Ovary (tissue), 7 donors: ENCODE measurements at regions not wholly inside any gene's neighbourhood (a gene's known extent, or its start where the extent isn't known, plus 50 kb on each side); places are given as distances from the start of the nearest gene placed in this dataset.

Experiments
- DNase-seq, 5 donors: peaks; one replicate each; pipeline ENCODE4 v3.0.0-alpha.2; 2019 to 2020
- H3K27ac ChIP-seq, 2 donors: fragments of 200-600 bp; one replicate each; pipeline versions ENCODE4 v1.5.1 to v1.8.0; 2019 to 2022
- H3K27me3 ChIP-seq: fragments of 200-600 bp; one replicate; pipeline ENCODE4 v1.8.0; 2022
- H3K36me3 ChIP-seq: fragments of 200-600 bp; sonication (generic); one replicate; pipeline ENCODE4 v1.5.1; 2019
- H3K4me1 ChIP-seq: one replicate; pipeline ENCODE4 v1.8.1; 2013; ENCODE audit warnings: mild to moderate bottlenecking, moderate library complexity; ENCODE audit not compliant: insufficient read depth
- H3K4me3 ChIP-seq: fragments of 200-600 bp; sonication (generic); one replicate; pipeline ENCODE4 v1.5.1; 2017
- H3K9me3 ChIP-seq, 2 donors: fragments of 200-600 bp in 1 of 2; sonication (generic) in 1 of 2; one replicate each; pipeline versions ENCODE4 v1.5.1 to v1.8.1; 2013 to 2019; ENCODE audit warnings: mild to moderate bottlenecking in 1 of 2, moderate library complexity in 1 of 2
- EP300 ChIP-seq: sonication (generic); formaldehyde crosslinking; IDR thresholded peaks from one replicate; pipeline ENCODE4 v1.6.1; 2017; ENCODE audit warnings: antibody characterized with exemption
- POLR2A ChIP-seq: fragments of 450-650 bp; IDR thresholded peaks from one replicate; pipeline ENCODE4 v1.6.1; 2017; ENCODE audit warnings: antibody characterized with exemption, mild to moderate bottlenecking, moderate library complexity
- WGBS, 3 donors: extraction: QIAGEN DNeasy Blood & Tissue Kit in 1 of 3; methylation state at CpG; one replicate each; pipeline versions ENCODE4 v1.1.5 to v1.1.7; 2013 to 2017; 5-methylcytosine and 5-hydroxymethylcytosine counted together
- intact Hi-C, 4 donors: fragments of 100-400 bp; cut with DNase I; formaldehyde crosslinking; loops; one replicate each; pipeline versions ENCODE4 v1.11.0 to v1.15.1; 2022 to 2023
- TF ChIP-seq, protein P1 (sequence below), 3 donors: fragments of 450-650 bp in 2 of 3; fragments of 200-600 bp in 1 of 3; IDR thresholded peaks; one replicate each; pipeline versions ENCODE4 v1.5.1 to v1.8.0; 2016 to 2022; ENCODE audit warnings: antibody characterized with exemption in 3 of 3, mild to moderate bottlenecking in 1 of 3
- donor health status: DM: no; HTN: no; CAD: no; lungs with moderate emphysema.
- donor health status: DM: no; HTN: no; CAD: no.
- donor health status: Bipolar disorder and iron deficiency.
- donor health status: DM: no; HTN: no; CAD: no.
- donor health status: DM: yes; HTN: yes; CAD: no.

DNA sequence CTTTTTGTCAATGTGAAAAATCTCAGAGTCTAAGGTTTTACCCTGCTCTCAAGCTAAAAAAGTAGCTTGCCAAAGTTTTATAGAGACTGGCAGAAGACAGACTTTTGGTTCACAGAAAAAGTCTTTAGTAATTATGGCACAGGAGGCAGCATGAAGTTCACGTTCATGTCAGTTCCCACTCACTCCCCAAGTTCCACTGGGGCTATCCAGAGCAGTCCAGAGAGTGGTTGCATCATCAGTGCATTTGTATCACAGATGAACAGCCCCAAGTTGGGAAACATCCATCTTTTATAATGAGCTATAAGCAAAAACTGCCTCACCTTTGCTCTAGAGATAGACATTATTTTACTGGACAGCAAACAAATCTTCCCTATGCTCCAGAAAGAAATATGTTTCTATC is 454.1 kb upstream of the AGTR1 start:
- Histone ChIP-seq H3K9me3 (no peaks in the 10 kb centered on the region), H3K27me3 (no peaks in the 10 kb centered on the region), H3K27ac (no peak overlapping the region), H3K4me1 (no peaks in the 10 kb centered on the region), H3K4me3 (no peak overlapping the region), H3K36me3 (no peaks in the 10 kb centered on the region)
- no peak for TF ChIP-seq POLR2A
- TF ChIP-seq, protein P1, sequence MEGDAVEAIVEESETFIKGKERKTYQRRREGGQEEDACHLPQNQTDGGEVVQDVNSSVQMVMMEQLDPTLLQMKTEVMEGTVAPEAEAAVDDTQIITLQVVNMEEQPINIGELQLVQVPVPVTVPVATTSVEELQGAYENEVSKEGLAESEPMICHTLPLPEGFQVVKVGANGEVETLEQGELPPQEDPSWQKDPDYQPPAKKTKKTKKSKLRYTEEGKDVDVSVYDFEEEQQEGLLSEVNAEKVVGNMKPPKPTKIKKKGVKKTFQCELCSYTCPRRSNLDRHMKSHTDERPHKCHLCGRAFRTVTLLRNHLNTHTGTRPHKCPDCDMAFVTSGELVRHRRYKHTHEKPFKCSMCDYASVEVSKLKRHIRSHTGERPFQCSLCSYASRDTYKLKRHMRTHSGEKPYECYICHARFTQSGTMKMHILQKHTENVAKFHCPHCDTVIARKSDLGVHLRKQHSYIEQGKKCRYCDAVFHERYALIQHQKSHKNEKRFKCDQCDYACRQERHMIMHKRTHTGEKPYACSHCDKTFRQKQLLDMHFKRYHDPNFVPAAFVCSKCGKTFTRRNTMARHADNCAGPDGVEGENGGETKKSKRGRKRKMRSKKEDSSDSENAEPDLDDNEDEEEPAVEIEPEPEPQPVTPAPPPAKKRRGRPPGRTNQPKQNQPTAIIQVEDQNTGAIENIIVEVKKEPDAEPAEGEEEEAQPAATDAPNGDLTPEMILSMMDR (IDR thresholded peaks at IDR 0.05), result no peak
- TF ChIP-seq EP300, result no peak
- WGBS, 3 donors, result 41 to 56% (median 49%) methylated on average over 1 of the region's 1 CpG
- no peak for DNase-seq
- intact Hi-C loops, result no loop called here

DNA sequence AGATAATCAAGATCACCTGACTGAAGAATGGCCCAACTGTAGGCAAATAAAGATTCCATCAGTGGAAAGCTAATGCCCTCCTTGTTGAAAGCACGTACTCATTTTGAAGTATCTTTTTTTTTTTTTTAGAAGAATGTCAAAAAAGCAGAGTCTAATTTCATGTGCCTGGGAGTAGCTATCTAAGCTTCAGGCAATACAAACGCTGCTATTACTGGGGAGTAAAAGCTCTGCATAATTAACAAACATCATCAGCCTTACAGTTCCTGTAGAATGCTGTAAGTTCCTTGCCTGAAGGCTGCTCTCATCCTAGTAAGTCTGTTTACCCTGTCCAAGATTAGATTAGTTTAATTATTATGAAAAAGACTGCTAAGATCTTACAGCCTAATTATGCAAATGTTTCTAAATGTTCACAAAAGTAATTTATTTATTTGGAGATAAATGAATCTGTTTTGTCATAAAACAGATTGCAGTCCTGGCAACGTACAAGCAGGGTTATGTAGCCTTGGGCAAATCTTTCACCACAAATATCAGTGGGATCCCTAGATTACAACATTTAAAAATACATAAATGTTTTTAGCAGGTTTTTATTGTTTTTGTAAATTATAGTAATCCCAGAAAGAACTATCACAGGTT is 451.3 kb upstream of the AGTR1 start:
- intact Hi-C loops, result no loop called here
- no peak overlapping the region for H3K27ac ChIP-seq
- H3K27me3 ChIP-seq, result no peaks in the 10 kb centered on the region
- H3K4me1 ChIP-seq, result no peaks in the 10 kb centered on the region
- WGBS, 3 donors, result 3 to 11% (median 3%) methylated on average over 3 of the region's 3 CpGs
- DNase-seq, result no peak
- H3K36me3 ChIP-seq, result no peaks in the 10 kb centered on the region
- TF ChIP-seq EP300 (no peak), POLR2A (no peak)
- TF ChIP-seq, protein P1 (IDR thresholded peaks at IDR 0.05), result no peak
- H3K4me3 ChIP-seq, result no peak overlapping the region
- no peaks in the 10 kb centered on the region for H3K9me3 ChIP-seq

GRCh38 chr3:148253713-148254112 is 444.0 kb upstream of the AGTR1 start:
- H3K4me1 ChIP-seq, result no peaks in the 10 kb centered on the region
- TF ChIP-seq EP300, result no peak
- TF ChIP-seq POLR2A, result no peak
- TF ChIP-seq, protein P1 (IDR thresholded peaks at IDR 0.05), result no peak
- no peaks in the 10 kb centered on the region for H3K9me3 ChIP-seq
- DNase-seq, result no peak
- no peaks in the 10 kb centered on the region for H3K36me3 ChIP-seq
- WGBS, 3 donors, result 90 to 96% (median 91%) methylated on average over 2 of the region's 2 CpGs
- no peak overlapping the region for H3K27ac ChIP-seq
- H3K4me3 ChIP-seq, result no peak overlapping the region
- H3K27me3 ChIP-seq, result no peaks in the 10 kb centered on the region
- intact Hi-C loops, result no loop called here

GRCh38 chr3:148254402-148254801 is 443.3 kb upstream of the AGTR1 start:
- H3K4me3 ChIP-seq, result no peak overlapping the region
- intact Hi-C loops, result no loop called here
- H3K9me3 ChIP-seq, result no peaks in the 10 kb centered on the region
- no peaks in the 10 kb centered on the region for H3K4me1 ChIP-seq
- no peaks in the 10 kb centered on the region for H3K27me3 ChIP-seq
- DNase-seq, result no peak
- H3K36me3 ChIP-seq, result no peaks in the 10 kb centered on the region
- WGBS, 3 donors, result 81 to 84% (median 82%) methylated on average over 2 of the region's 2 CpGs
- H3K27ac ChIP-seq, result no peak overlapping the region
- TF ChIP-seq EP300 (no peak), POLR2A (no peak)
- TF ChIP-seq, protein P1 (IDR thresholded peaks at IDR 0.05), result no peak
